ENCODE measurements at regions not wholly inside any gene's neighbourhood (a gene's known extent, or its start where the extent isn't known, plus 50 kb on each side); places are given as distances from the start of the nearest gene placed in this dataset.

DNA sequence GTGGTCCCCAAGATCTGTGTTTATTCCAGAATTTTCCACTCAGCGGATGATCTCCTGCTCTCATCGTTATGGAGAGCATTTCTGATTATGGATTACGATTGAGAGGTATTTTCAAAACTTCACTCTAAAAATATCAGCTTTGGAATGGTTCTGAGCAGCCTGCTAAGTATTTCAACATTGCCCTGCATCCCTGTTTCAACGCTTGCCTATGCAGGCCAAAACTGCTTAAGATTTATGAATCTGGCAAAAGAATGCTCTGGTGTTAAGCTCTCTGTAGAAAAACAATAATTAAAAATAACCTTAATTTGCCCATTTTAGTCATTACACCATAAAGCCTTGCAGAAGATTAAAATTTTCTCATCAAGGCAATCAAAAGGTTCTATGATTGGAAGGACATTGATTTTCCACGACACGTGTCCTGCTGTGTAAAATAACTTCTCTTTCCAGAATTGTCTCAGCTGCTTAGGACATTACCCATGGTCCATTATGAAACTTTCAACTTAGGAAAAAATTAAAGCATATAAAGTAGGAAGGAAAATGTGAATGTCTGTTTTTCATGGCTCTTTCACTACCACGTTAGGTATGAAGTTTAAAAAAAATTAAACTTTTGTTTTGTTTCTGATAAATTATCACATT, 229.9 kb downstream of the ACKR3 start:
- TF ChIP-seq, protein P1, sequence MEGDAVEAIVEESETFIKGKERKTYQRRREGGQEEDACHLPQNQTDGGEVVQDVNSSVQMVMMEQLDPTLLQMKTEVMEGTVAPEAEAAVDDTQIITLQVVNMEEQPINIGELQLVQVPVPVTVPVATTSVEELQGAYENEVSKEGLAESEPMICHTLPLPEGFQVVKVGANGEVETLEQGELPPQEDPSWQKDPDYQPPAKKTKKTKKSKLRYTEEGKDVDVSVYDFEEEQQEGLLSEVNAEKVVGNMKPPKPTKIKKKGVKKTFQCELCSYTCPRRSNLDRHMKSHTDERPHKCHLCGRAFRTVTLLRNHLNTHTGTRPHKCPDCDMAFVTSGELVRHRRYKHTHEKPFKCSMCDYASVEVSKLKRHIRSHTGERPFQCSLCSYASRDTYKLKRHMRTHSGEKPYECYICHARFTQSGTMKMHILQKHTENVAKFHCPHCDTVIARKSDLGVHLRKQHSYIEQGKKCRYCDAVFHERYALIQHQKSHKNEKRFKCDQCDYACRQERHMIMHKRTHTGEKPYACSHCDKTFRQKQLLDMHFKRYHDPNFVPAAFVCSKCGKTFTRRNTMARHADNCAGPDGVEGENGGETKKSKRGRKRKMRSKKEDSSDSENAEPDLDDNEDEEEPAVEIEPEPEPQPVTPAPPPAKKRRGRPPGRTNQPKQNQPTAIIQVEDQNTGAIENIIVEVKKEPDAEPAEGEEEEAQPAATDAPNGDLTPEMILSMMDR (IDR thresholded peaks at IDR 0.05; ENCODE audit: poor library complexity) = no peak
- TF ChIP-seq EZH2 (IDR thresholded peaks at IDR 0.05; ENCODE audit: borderline replicate concordance) = no peak
